ENCODE measurements at regions not wholly inside any gene's neighbourhood (a gene's known extent, or its start where the extent isn't known, plus 50 kb on each side); places are given as distances from the start of the nearest gene placed in this dataset.

GRCh38 chr22:48636746-48637145 is 1190.9 kb downstream of the BRD1 start:
- no peaks in the 10 kb centered on the region for H3K27me3 ChIP-seq (ENCODE audit: insufficient read depth, low read length, poor library complexity, severe bottlenecking)
- no peaks in the 10 kb centered on the region for H3K79me2 ChIP-seq (ENCODE audit: insufficient read depth, low read length)
- peak overlapping the region; percentile 41 for H3K9ac ChIP-seq (ENCODE audit: low read depth, low read length, poor library complexity, severe bottlenecking)
- H3K4me1 ChIP-seq (ENCODE audit: insufficient read depth, low read length, poor library complexity, severe bottlenecking): peaks cover 7% of the 10 kb centered on the region
- no peaks in the 10 kb centered on the region for H3K9me2 ChIP-seq (replicated peaks; ENCODE audit: low read depth, low read length)
- H3K4me3 ChIP-seq (ENCODE audit: low read length, poor library complexity, severe bottlenecking): no peak overlapping the region
- H4K20me1 ChIP-seq (ENCODE audit: insufficient read depth, low read length, poor library complexity, severe bottlenecking): no peaks in the 10 kb centered on the region
- H3K4me2 ChIP-seq (ENCODE audit: low read depth, low read length, poor library complexity, severe bottlenecking): no peak overlapping the region
- H3K9me3 ChIP-seq (ENCODE audit: insufficient read depth, low read depth, low read length): no peaks in the 10 kb centered on the region
- no peak for TF ChIP-seq EZH2phosphoT487 (IDR thresholded peaks at IDR 0.05; ENCODE audit: borderline replicate concordance)
- TF ChIP-seq, protein P1, sequence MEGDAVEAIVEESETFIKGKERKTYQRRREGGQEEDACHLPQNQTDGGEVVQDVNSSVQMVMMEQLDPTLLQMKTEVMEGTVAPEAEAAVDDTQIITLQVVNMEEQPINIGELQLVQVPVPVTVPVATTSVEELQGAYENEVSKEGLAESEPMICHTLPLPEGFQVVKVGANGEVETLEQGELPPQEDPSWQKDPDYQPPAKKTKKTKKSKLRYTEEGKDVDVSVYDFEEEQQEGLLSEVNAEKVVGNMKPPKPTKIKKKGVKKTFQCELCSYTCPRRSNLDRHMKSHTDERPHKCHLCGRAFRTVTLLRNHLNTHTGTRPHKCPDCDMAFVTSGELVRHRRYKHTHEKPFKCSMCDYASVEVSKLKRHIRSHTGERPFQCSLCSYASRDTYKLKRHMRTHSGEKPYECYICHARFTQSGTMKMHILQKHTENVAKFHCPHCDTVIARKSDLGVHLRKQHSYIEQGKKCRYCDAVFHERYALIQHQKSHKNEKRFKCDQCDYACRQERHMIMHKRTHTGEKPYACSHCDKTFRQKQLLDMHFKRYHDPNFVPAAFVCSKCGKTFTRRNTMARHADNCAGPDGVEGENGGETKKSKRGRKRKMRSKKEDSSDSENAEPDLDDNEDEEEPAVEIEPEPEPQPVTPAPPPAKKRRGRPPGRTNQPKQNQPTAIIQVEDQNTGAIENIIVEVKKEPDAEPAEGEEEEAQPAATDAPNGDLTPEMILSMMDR (conservative IDR thresholded peaks at IDR 0.05; ENCODE audit: low read length): no peak
- H3K36me3 ChIP-seq (ENCODE audit: insufficient read depth, low read length): no peaks in the 10 kb centered on the region
- no peaks in the 10 kb centered on the region for H3F3A ChIP-seq (ENCODE audit: low read depth)
- no peak overlapping the region for H2AFZ ChIP-seq (ENCODE audit: low read length)

DNA sequence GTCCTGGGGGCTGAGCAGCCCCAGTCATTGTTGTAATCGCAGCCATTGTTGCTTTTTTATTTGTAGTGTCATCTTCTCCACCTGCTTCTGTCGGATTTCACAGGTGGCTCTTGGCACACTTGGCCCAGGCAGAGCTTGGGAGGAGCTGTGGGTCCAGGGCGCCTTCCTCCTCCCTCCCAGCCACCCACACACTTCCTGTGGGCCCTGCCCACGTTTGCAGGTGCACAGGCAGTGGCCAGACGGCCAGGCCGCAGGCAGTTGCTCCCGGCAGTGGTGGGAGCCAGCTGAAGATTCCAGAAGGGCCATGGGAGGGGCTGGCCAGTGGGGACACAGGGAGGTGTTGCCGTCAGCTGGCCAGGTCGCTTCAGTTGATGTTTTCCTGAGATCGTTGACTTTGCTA is 1191.9 kb downstream of the BRD1 start:
- no peaks in the 10 kb centered on the region for H4K20me1 ChIP-seq (ENCODE audit: insufficient read depth, low read length, poor library complexity, severe bottlenecking)
- H3K79me2 ChIP-seq (ENCODE audit: insufficient read depth, low read length): no peaks in the 10 kb centered on the region
- H3K4me1 ChIP-seq (ENCODE audit: insufficient read depth, low read length, poor library complexity, severe bottlenecking): peaks cover 7% of the 10 kb centered on the region
- no peak for TF ChIP-seq EZH2phosphoT487 (IDR thresholded peaks at IDR 0.05; ENCODE audit: borderline replicate concordance)
- H3K9ac ChIP-seq (ENCODE audit: low read depth, low read length, poor library complexity, severe bottlenecking): no peak overlapping the region
- no peaks in the 10 kb centered on the region for H3F3A ChIP-seq (ENCODE audit: low read depth)
- H3K4me2 ChIP-seq (ENCODE audit: low read depth, low read length, poor library complexity, severe bottlenecking): no peak overlapping the region
- no peaks in the 10 kb centered on the region for H3K36me3 ChIP-seq (ENCODE audit: insufficient read depth, low read length)
- no peak overlapping the region for H2AFZ ChIP-seq (ENCODE audit: low read length)
- H3K27me3 ChIP-seq (ENCODE audit: insufficient read depth, low read length, poor library complexity, severe bottlenecking): no peaks in the 10 kb centered on the region
- H3K4me3 ChIP-seq (ENCODE audit: low read length, poor library complexity, severe bottlenecking): no peak overlapping the region
- no peaks in the 10 kb centered on the region for H3K9me2 ChIP-seq (replicated peaks; ENCODE audit: low read depth, low read length)
- H3K9me3 ChIP-seq (ENCODE audit: insufficient read depth, low read depth, low read length): peaks cover 3% of the 10 kb centered on the region; the same call in 1 of the 2 replicates

- Histone ChIP-seq H3K9me2 (replicated peaks; ENCODE audit: low read depth, low read length) (no peaks in the 10 kb centered on the region), H4K20me1 (ENCODE audit: insufficient read depth, low read length, poor library complexity, severe bottlenecking) (no peaks in the 10 kb centered on the region), H3K9ac (ENCODE audit: low read depth, low read length, poor library complexity, severe bottlenecking) (no peak overlapping the region), H3K27me3 (ENCODE audit: insufficient read depth, low read length, poor library complexity, severe bottlenecking) (no peaks in the 10 kb centered on the region), H3K4me2 (ENCODE audit: low read depth, low read length, poor library complexity, severe bottlenecking) (no peak overlapping the region), H3K9me3 (ENCODE audit: insufficient read depth, low read depth, low read length) (peaks cover 3% of the 10 kb centered on the region; the same call in 1 of the 2 replicates), H3K4me3 (ENCODE audit: low read length, poor library complexity, severe bottlenecking) (no peak overlapping the region), H3K79me2 (ENCODE audit: insufficient read depth, low read length) (no peaks in the 10 kb centered on the region), H3K36me3 (ENCODE audit: insufficient read depth, low read length) (no peaks in the 10 kb centered on the region), H2AFZ (ENCODE audit: low read length) (no peak overlapping the region), H3F3A (ENCODE audit: low read depth) (no peaks in the 10 kb centered on the region), H3K4me1 (ENCODE audit: insufficient read depth, low read length, poor library complexity, severe bottlenecking) (peaks cover 7% of the 10 kb centered on the region)
- no peak for TF ChIP-seq EZH2phosphoT487 (IDR thresholded peaks at IDR 0.05; ENCODE audit: borderline replicate concordance)
- TF ChIP-seq, protein P1 (conservative IDR thresholded peaks at IDR 0.05; ENCODE audit: low read length): no peak
Observed at GRCh38 chr22:48635031-48635430, 1192.6 kb downstream of the BRD1 start.
